SU-DHL-6 (cell line): ENCODE measurements at regions not wholly inside any gene's neighbourhood (a gene's known extent, or its start where the extent isn't known, plus 50 kb on each side); places are given as distances from the start of the nearest gene placed in this dataset.

ENCODE experiments used
- EZH2phosphoT487 ChIP-seq: fragments of 200-600 bp; sonication (generic), shearing (Covaris generic); conservative IDR thresholded peaks from 2 replicates; pipeline ENCODE4 v1.6.1; 2018; ENCODE audit warnings: mild to moderate bottlenecking, antibody characterized with exemption, low read length, moderate library complexity, mixed read lengths
- TF ChIP-seq, protein P1 (sequence below): fragments of 200-600 bp; sonication (generic); IDR thresholded peaks from one replicate; pipeline ENCODE4 v1.5.1; 2017; ENCODE audit warnings: antibody characterized with exemption, mild to moderate bottlenecking, low read length, moderate library complexity; ENCODE audit not compliant: insufficient read depth, poor library complexity, severe bottlenecking

DNA sequence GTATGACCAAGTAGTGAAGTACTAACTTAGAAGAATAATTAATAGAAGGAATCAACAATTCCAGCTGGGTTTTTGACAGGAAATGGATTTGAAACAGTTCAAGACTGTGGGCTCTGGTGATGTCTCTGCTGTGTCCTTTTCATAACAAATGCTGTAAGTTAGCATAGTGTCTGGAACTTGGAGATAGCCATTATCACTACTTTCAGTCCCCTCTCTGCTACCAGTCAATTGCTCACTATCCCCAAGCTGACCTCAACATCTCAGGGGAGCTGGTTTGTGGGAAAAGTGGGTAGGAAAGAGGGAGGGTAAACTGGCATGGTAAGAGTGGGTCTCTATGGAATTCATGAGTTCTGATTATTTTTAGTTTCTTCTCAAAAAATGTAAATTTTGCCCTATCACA lies 231.4 kb upstream of the MID1 start:
- TF ChIP-seq, protein P1, sequence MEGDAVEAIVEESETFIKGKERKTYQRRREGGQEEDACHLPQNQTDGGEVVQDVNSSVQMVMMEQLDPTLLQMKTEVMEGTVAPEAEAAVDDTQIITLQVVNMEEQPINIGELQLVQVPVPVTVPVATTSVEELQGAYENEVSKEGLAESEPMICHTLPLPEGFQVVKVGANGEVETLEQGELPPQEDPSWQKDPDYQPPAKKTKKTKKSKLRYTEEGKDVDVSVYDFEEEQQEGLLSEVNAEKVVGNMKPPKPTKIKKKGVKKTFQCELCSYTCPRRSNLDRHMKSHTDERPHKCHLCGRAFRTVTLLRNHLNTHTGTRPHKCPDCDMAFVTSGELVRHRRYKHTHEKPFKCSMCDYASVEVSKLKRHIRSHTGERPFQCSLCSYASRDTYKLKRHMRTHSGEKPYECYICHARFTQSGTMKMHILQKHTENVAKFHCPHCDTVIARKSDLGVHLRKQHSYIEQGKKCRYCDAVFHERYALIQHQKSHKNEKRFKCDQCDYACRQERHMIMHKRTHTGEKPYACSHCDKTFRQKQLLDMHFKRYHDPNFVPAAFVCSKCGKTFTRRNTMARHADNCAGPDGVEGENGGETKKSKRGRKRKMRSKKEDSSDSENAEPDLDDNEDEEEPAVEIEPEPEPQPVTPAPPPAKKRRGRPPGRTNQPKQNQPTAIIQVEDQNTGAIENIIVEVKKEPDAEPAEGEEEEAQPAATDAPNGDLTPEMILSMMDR, result no peak
- no peak for TF ChIP-seq EZH2phosphoT487
